RWPE1 (cell line): ENCODE measurements at regions not wholly inside any gene's neighbourhood (a gene's known extent, or its start where the extent isn't known, plus 50 kb on each side); places are given as distances from the start of the nearest gene placed in this dataset.
A peak's percentile ranks its signal among the peaks of the same experiment; 100 is the strongest.

Source experiments
- CTCF ChIA-PET: fragments of 350-600 bp; sonication (Branson Sonifier 250); formaldehyde crosslinking; extraction: SDS; loops from one replicate; lab custom pipeline; 2021; lab: Yijun Ruan, JAX
- POLR2A ChIA-PET: fragments of 400-600 bp; formaldehyde crosslinking; extraction: SDS; loops from one replicate; lab custom pipeline; 2020; ENCODE audit warnings: antibody characterized with exemption; ENCODE audit not compliant: low non-redundant PET; lab: Yijun Ruan, JAX
- DNase-seq: peaks from one replicate; pipeline ENCODE4 v3.0.0; 2012; ENCODE audit warnings: low spot score
- H3K27ac ChIP-seq: fragments of 450-650 bp; 2 replicates; pipeline ENCODE4 v1.5.1; 2017
- CTCF ChIP-seq: fragments of 450-650 bp; conservative IDR thresholded peaks from 2 replicates; pipeline ENCODE4 v1.5.1; 2017; ENCODE audit warnings: low read depth, mild to moderate bottlenecking

GRCh38 chr15:62502451-62502850, 337.4 kb upstream of the C2CD4B start:
- DNase-seq: no peak
- no peak for TF ChIP-seq CTCF
- H3K27ac ChIP-seq: no peak overlapping the region
- CTCF ChIA-PET: interaction anchor here (0.6 kb wide), 2 partner anchors 240 to 250 kb away, joined by 6 to 8 read pairs; no protein-coding TSS in a partner anchor
- POLR2A ChIA-PET: no interaction called here

GRCh38 chr15:62503451-62503850, 338.4 kb upstream of the C2CD4B start:
- CTCF ChIA-PET: interaction anchor here (0.7 kb wide), 1 partner anchor 95 kb away, joined by 3 read pairs; no protein-coding TSS in a partner anchor
- no peak overlapping the region for H3K27ac ChIP-seq
- no peak for DNase-seq
- POLR2A ChIA-PET: no interaction called here
- TF ChIP-seq CTCF: no peak

- ChIA-PET POLR2A (no interaction called here), CTCF (no interaction called here)
- no peak for DNase-seq
- TF ChIP-seq CTCF: no peak
- H3K27ac ChIP-seq: no peak overlapping the region
Observed at GRCh38 chr15:62505762-62506161, 340.7 kb upstream of the C2CD4B start.

GRCh38 chr15:62506217-62506805, 341.2 kb upstream of the C2CD4B start:
- no peak for TF ChIP-seq CTCF
- ChIA-PET POLR2A (no interaction called here), CTCF (no interaction called here)
- peak; percentile 18 for DNase-seq
- H3K27ac ChIP-seq: no peak overlapping the region

GRCh38 chr15:62509395-62509958, 344.4 kb upstream of the C2CD4B start:
- POLR2A ChIA-PET: no interaction called here
- no peak for DNase-seq
- H3K27ac ChIP-seq: no peak overlapping the region
- CTCF ChIA-PET: no interaction called here
- no peak for TF ChIP-seq CTCF

GRCh38 chr15:62510791-62511190, 345.7 kb upstream of the C2CD4B start:
- DNase-seq: no peak
- TF ChIP-seq CTCF: no peak
- no peak overlapping the region for H3K27ac ChIP-seq
- ChIA-PET POLR2A (no interaction called here), CTCF (no interaction called here)
